ENCODE measurements at regions not wholly inside any gene's neighbourhood (a gene's known extent, or its start where the extent isn't known, plus 50 kb on each side); places are given as distances from the start of the nearest gene placed in this dataset.

DNA sequence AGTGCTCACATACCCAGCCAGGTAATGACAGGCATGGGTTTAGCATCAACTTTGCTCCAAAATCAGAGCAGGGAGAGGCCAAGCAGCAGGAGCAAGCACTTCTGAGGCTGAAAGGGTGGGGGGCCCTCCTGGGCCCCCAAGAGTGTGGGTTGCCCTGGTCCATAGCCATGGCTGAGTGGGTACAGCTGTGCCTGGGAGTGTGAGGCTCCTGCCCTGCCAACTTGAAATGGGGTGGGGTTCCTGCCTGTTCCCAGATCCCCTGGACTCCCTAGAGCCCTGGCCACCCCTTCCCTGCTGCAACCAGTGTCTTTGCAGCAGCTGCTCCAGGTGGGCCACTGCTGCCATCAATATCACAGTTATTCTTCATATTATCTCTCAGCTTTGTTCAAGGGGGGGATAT is 1224.2 kb upstream of the GJE1 start:
- TF ChIP-seq, protein P1, sequence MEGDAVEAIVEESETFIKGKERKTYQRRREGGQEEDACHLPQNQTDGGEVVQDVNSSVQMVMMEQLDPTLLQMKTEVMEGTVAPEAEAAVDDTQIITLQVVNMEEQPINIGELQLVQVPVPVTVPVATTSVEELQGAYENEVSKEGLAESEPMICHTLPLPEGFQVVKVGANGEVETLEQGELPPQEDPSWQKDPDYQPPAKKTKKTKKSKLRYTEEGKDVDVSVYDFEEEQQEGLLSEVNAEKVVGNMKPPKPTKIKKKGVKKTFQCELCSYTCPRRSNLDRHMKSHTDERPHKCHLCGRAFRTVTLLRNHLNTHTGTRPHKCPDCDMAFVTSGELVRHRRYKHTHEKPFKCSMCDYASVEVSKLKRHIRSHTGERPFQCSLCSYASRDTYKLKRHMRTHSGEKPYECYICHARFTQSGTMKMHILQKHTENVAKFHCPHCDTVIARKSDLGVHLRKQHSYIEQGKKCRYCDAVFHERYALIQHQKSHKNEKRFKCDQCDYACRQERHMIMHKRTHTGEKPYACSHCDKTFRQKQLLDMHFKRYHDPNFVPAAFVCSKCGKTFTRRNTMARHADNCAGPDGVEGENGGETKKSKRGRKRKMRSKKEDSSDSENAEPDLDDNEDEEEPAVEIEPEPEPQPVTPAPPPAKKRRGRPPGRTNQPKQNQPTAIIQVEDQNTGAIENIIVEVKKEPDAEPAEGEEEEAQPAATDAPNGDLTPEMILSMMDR (IDR thresholded peaks at IDR 0.05; ENCODE audit: low read length), result no peak
- no peak for TF ChIP-seq EZH2 (optimal IDR thresholded peaks at IDR 0.05; ENCODE audit: low read depth, low read length)
